ENCODE measurements at regions not wholly inside any gene's neighbourhood (a gene's known extent, or its start where the extent isn't known, plus 50 kb on each side); places are given as distances from the start of the nearest gene placed in this dataset.

DNA sequence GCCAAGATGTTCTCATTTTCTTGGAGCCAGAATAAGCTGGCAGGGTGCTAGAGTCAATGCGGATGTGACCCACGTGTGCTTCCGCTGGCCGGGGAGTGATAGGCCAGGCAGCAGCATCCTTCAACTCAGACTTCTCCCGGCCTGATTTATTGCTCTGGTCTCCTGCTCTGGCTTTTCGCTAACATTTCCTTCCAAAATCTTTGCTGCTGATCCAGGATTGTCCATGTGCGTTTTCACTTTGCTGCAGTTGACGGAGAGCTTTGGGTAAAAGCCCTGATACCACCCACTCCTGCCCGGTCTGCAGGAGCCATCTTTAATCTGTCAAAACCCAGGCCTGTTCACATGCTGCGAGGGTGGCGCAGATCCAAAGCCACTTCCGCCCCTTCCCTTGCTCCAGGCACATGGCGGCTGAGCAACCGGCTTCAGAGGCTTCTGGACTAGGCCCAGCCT, 106.8 kb downstream of the CYP26A1 start:
- WGBS, 2 experiments (ENCODE audit: low coverage in 1 of 2, low lambda C conversion rate in 2 of 2, missing lambda C conversion rate in 2 of 2): 12 to 14% methylated on average over 14 of the region's 14 CpGs

DNA sequence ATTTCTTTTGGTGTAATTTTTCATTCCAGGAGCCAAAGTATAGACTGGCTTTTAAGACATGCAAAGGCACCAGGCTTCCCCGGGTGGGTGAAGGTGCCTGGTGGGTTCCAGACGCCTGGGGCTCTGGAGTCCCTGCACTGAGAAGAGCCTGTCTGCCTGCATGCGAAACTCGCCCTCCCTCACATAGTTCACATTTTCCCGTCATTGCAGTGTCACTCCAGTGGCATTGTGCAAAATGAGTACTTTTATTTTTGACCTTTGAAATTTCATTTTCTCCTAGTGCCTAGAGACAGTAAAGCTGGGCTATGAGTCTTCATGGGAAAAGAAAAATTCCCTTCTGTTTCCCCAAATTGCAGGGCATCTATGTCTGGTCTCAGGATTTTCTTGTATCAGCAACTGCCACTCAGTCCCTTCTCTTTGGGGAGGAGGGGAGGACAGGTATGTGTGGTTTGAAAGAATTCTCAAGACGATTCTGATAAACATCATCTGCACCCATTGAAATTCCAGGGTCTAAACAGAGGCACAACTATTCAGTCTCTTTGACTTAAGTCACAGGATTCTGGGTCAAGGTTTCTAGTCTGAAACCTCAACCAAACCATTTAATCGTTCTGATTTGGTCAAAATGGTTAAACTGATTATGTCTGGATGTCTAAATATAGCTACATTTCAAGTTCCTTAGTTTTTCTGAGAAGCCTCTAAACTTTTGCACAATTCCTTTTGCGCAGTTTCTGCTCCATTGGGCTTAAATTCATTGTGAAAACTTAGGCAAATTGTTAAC, 107.8 kb downstream of the CYP26A1 start:
- Histone ChIP-seq H3K36me3 (ENCODE audit: low read depth) (no peaks in the 10 kb centered on the region), H3K79me2 (ENCODE audit: insufficient read depth) (no peaks in the 10 kb centered on the region), H4K20me1 (ENCODE audit: insufficient read depth) (no peaks in the 10 kb centered on the region), H3K27me3 (replicated peaks; ENCODE audit: insufficient read depth) (no peaks in the 10 kb centered on the region), H3K9me2 (ENCODE audit: insufficient read depth) (no peaks in the 10 kb centered on the region), H3K9ac (no peak overlapping the region), H3K4me3 (no peak overlapping the region), H3K27ac (no peak overlapping the region), H3K9me3 (ENCODE audit: low read depth) (no peaks in the 10 kb centered on the region), H2AFZ (peak overlapping the region; percentile 77; the same call in 1 of the 2 replicates), H3K4me2 (ENCODE audit: unreplicated experiment) (no peak overlapping the region), H3F3A (ENCODE audit: insufficient read depth) (no peaks in the 10 kb centered on the region), H3K4me1 (ENCODE audit: insufficient read depth) (peaks cover 9% of the 10 kb centered on the region)
- no peak for DNase-seq
- in situ Hi-C loops (cut with MboI): no loop called here
- TF ChIP-seq EZH2 (IDR thresholded peaks at IDR 0.05; ENCODE audit: insufficient read depth, poor library complexity, severe bottlenecking) (no peak), EZH2phosphoT487 (IDR thresholded peaks at IDR 0.05; ENCODE audit: insufficient read depth, low read depth) (no peak)
- WGBS, 2 experiments (ENCODE audit: low coverage in 1 of 2, low lambda C conversion rate in 2 of 2, missing lambda C conversion rate in 2 of 2): 82 to 86% methylated on average over 8 of the region's 8 CpGs

More for the DNA sequence above, 106.8 kb downstream of the CYP26A1 start:
- Histone ChIP-seq H3K27me3 (replicated peaks; ENCODE audit: insufficient read depth) (no peaks in the 10 kb centered on the region; the same call in 1 of the 2 replicates), H3K4me2 (ENCODE audit: unreplicated experiment) (no peak overlapping the region), H3K9me3 (ENCODE audit: low read depth) (no peaks in the 10 kb centered on the region), H3K79me2 (ENCODE audit: insufficient read depth) (no peaks in the 10 kb centered on the region), H3K9ac (no peak overlapping the region), H3K4me1 (ENCODE audit: insufficient read depth) (peaks cover 9% of the 10 kb centered on the region), H3K4me3 (no peak overlapping the region), H3K9me2 (ENCODE audit: insufficient read depth) (no peaks in the 10 kb centered on the region), H3F3A (ENCODE audit: insufficient read depth) (no peaks in the 10 kb centered on the region), H3K36me3 (ENCODE audit: low read depth) (no peaks in the 10 kb centered on the region), H4K20me1 (ENCODE audit: insufficient read depth) (no peaks in the 10 kb centered on the region), H3K27ac (no peak overlapping the region), H2AFZ (peak overlapping the region; percentile 77)
- in situ Hi-C loops (cut with MboI): no loop called here
- TF ChIP-seq EZH2phosphoT487 (IDR thresholded peaks at IDR 0.05; ENCODE audit: insufficient read depth, low read depth): no peak
- TF ChIP-seq EZH2 (IDR thresholded peaks at IDR 0.05; ENCODE audit: insufficient read depth, poor library complexity, severe bottlenecking): no peak
- DNase-seq: peak; percentile 59

GRCh38 chr10:93182049-93182327, 108.3 kb downstream of the CYP26A1 start:
- Histone ChIP-seq H3K9me3 (ENCODE audit: low read depth) (no peaks in the 10 kb centered on the region), H4K20me1 (ENCODE audit: insufficient read depth) (no peaks in the 10 kb centered on the region), H3F3A (ENCODE audit: insufficient read depth) (no peaks in the 10 kb centered on the region), H3K27me3 (replicated peaks; ENCODE audit: insufficient read depth) (no peaks in the 10 kb centered on the region), H3K36me3 (ENCODE audit: low read depth) (no peaks in the 10 kb centered on the region), H3K79me2 (ENCODE audit: insufficient read depth) (no peaks in the 10 kb centered on the region), H3K4me2 (ENCODE audit: unreplicated experiment) (no peak overlapping the region), H3K9me2 (ENCODE audit: insufficient read depth) (no peaks in the 10 kb centered on the region), H3K4me3 (no peak overlapping the region), H3K9ac (no peak overlapping the region), H2AFZ (no peak overlapping the region), H3K27ac (no peak overlapping the region), H3K4me1 (ENCODE audit: insufficient read depth) (peaks cover 9% of the 10 kb centered on the region)
- 83 to 93% methylated on average over 4 of the region's 4 CpGs for WGBS, 2 experiments (ENCODE audit: low coverage in 1 of 2, low lambda C conversion rate in 2 of 2, missing lambda C conversion rate in 2 of 2)
- in situ Hi-C loops (cut with MboI): no loop called here
- no peak for TF ChIP-seq EZH2 (IDR thresholded peaks at IDR 0.05; ENCODE audit: insufficient read depth, poor library complexity, severe bottlenecking)
- no peak for DNase-seq

DNA sequence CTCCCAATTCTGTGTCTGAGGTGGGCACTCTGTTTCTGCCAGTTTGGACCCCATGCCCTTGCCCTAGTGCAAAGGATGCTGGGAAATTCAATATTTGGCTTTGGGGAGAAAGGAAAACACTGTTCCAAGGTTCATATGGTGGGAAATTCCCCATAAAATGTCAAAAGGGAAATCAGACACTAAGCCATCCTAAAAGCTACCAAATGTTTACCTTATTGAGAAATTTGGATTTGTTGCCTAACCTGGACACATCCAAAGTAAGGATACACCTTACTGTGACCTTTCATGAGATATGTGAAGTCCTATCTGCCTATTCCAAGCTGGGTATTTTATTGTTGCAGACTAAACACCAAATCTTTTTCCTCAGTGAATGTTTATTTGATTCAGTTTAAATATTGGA, 109.1 kb downstream of the CYP26A1 start:
- H3K36me3 ChIP-seq (ENCODE audit: low read depth): no peaks in the 10 kb centered on the region
- H3K9me3 ChIP-seq (ENCODE audit: low read depth): no peaks in the 10 kb centered on the region
- H3K79me2 ChIP-seq (ENCODE audit: insufficient read depth): no peaks in the 10 kb centered on the region
- no peak overlapping the region for H2AFZ ChIP-seq
- TF ChIP-seq EZH2 (IDR thresholded peaks at IDR 0.05; ENCODE audit: insufficient read depth, poor library complexity, severe bottlenecking) (no peak), EZH2phosphoT487 (IDR thresholded peaks at IDR 0.05; ENCODE audit: insufficient read depth, low read depth) (no peak)
- no peaks in the 10 kb centered on the region for H4K20me1 ChIP-seq (ENCODE audit: insufficient read depth)
- H3F3A ChIP-seq (ENCODE audit: insufficient read depth): no peaks in the 10 kb centered on the region
- in situ Hi-C loops (cut with MboI): no loop called here
- H3K27me3 ChIP-seq (replicated peaks; ENCODE audit: insufficient read depth): no peaks in the 10 kb centered on the region
- H3K27ac ChIP-seq: no peak overlapping the region
- DNase-seq: no peak
- H3K4me3 ChIP-seq: no peak overlapping the region
- no peak overlapping the region for H3K4me2 ChIP-seq (ENCODE audit: unreplicated experiment)
- H3K4me1 ChIP-seq (ENCODE audit: insufficient read depth): peaks cover 9% of the 10 kb centered on the region
- no peak overlapping the region for H3K9ac ChIP-seq
- no peaks in the 10 kb centered on the region for H3K9me2 ChIP-seq (ENCODE audit: insufficient read depth)

DNA sequence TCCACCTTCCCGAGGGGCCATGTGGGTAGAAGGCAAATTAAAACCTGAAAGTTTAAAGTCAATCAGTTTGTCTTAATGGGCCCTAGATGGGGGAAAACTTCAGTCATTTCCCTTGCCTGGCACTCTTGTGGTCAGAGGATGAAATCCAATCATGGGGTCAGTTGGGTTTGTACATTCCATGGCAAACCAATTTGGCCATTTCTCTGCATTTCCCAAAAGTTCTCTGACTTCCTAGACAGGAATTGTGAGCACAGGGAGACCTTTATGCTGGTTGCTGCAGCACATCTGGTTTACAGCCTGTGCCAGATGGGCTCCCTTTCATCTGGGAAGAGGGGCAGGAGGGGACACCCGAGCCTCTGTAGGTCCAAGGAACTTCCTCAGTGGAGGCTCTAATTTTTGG, 113.0 kb downstream of the CYP26A1 start:
- H3K4me2 ChIP-seq (ENCODE audit: unreplicated experiment): no peak overlapping the region
- no peak overlapping the region for H3K27ac ChIP-seq
- H3K79me2 ChIP-seq (ENCODE audit: insufficient read depth): no peaks in the 10 kb centered on the region
- in situ Hi-C loops (cut with MboI): no loop called here
- no peak overlapping the region for H3K9ac ChIP-seq
- H3K4me3 ChIP-seq: no peak overlapping the region
- H3K9me2 ChIP-seq (ENCODE audit: insufficient read depth): no peaks in the 10 kb centered on the region
- no peaks in the 10 kb centered on the region for H3K9me3 ChIP-seq (ENCODE audit: low read depth)
- no peak for DNase-seq
- no peaks in the 10 kb centered on the region for H4K20me1 ChIP-seq (ENCODE audit: insufficient read depth)
- H3F3A ChIP-seq (ENCODE audit: insufficient read depth): no peaks in the 10 kb centered on the region
- TF ChIP-seq EZH2 (IDR thresholded peaks at IDR 0.05; ENCODE audit: insufficient read depth, poor library complexity, severe bottlenecking) (no peak), EZH2phosphoT487 (IDR thresholded peaks at IDR 0.05; ENCODE audit: insufficient read depth, low read depth) (no peak)
- H3K36me3 ChIP-seq (ENCODE audit: low read depth): no peaks in the 10 kb centered on the region
- no peaks in the 10 kb centered on the region for H3K4me1 ChIP-seq (ENCODE audit: insufficient read depth)
- H2AFZ ChIP-seq: no peak overlapping the region
- H3K27me3 ChIP-seq (replicated peaks; ENCODE audit: insufficient read depth): no peaks in the 10 kb centered on the region
- WGBS, 2 experiments (ENCODE audit: low coverage in 1 of 2, low lambda C conversion rate in 2 of 2, missing lambda C conversion rate in 2 of 2): 61 to 73% methylated on average over 2 of the region's 2 CpGs
